Common myeloid progenitor, CD34-positive (primary cell): ENCODE measurements at regions not wholly inside any gene's neighbourhood (a gene's known extent, or its start where the extent isn't known, plus 50 kb on each side); places are given as distances from the start of the nearest gene placed in this dataset.
"Not testable (repeated sequence)": the region's sequence is repeated elsewhere in the genome, so short reads cannot be mapped to it uniquely, and the experiment has no call there.

Experiments
- CTCF ChIA-PET: fragments of 350-600 bp; sonication (Branson Sonifier 250); formaldehyde crosslinking; loops from one replicate; lab custom pipeline; 2021; ENCODE audit warnings: antibody characterized with exemption; lab: Charles Lee
- POLR2A ChIA-PET: fragments of 350-600 bp; sonication (Branson Sonifier 250); formaldehyde crosslinking; loops from one replicate; lab custom pipeline; 2021; ENCODE audit warnings: antibody characterized with exemption; lab: Charles Lee
- DNase-seq, 3 donors: peaks; one replicate each; pipeline versions ENCODE4 v3.0.0 to v3.0.0-alpha.2; 2013
- H3K27ac ChIP-seq, 2 experiments: 1 replicate in 1 of 2; 2 replicates in 1 of 2; pipeline ENCODE4 v1.7.0; 2013; ENCODE audit warnings: inconsistent platforms in 2 of 2, low read length in 2 of 2, mild to moderate bottlenecking in 2 of 2, low read depth in 1 of 2, moderate library complexity in 1 of 2; ENCODE audit not compliant: severe bottlenecking in 2 of 2, insufficient read depth in 1 of 2, poor library complexity in 1 of 2
- H3K27me3 ChIP-seq, 5 experiments: replicated peaks in 2 of 5; 1 replicate in 3 of 5; 2 replicates in 2 of 5; pipeline versions ENCODE4 v1.6.1 to v1.7.0; 2013; ENCODE audit warnings: low read length in 4 of 5, mild to moderate bottlenecking in 2 of 5, moderate library complexity in 2 of 5, inconsistent platforms in 1 of 5; ENCODE audit not compliant: insufficient read depth in 5 of 5, control insufficient read depth in 4 of 5
- H3K36me3 ChIP-seq, 4 experiments: 1 replicate in 2 of 4; 2 replicates in 2 of 4; pipeline versions ENCODE4 v1.6.1 to v1.7.0; 2013; ENCODE audit warnings: low read length in 3 of 4, control low read depth in 1 of 4, mild to moderate bottlenecking in 1 of 4; ENCODE audit not compliant: control insufficient read depth in 4 of 4, insufficient read depth in 4 of 4
- H3K4me1 ChIP-seq, 4 experiments: 1 replicate in 3 of 4; 2 replicates in 1 of 4; pipeline versions ENCODE4 v1.6.1 to v1.7.1; 2013; ENCODE audit warnings: low read length in 3 of 4, mild to moderate bottlenecking in 3 of 4, control low read depth in 1 of 4, inconsistent platforms in 1 of 4, moderate library complexity in 1 of 4; ENCODE audit not compliant: control insufficient read depth in 4 of 4, insufficient read depth in 4 of 4; ENCODE audit errors: control extremely low read depth in 1 of 4
- H3K4me3 ChIP-seq, 7 experiments: 1 replicate in 4 of 7; 2 replicates in 3 of 7; pipeline versions ENCODE4 v1.5.1 to v1.7.0; 2013; ENCODE audit warnings: mild to moderate bottlenecking in 7 of 7, low read length in 6 of 7, moderate library complexity in 6 of 7, inconsistent platforms in 2 of 7, low read depth in 2 of 7, control low read depth in 1 of 7; ENCODE audit not compliant: insufficient read depth in 4 of 7, control insufficient read depth in 1 of 7; ENCODE audit errors: extremely low read depth in 1 of 7
- H3K9me3 ChIP-seq, 5 experiments: 1 replicate in 4 of 5; 2 replicates in 1 of 5; pipeline versions ENCODE4 v1.6.1 to v1.7.1; 2013; ENCODE audit warnings: low read length in 4 of 5, mild to moderate bottlenecking in 2 of 5, inconsistent platforms in 1 of 5, low read depth in 1 of 5, moderate library complexity in 1 of 5; ENCODE audit not compliant: control insufficient read depth in 4 of 5, insufficient read depth in 2 of 5; ENCODE audit errors: control extremely low read depth in 1 of 5
- WGBS: methylation state at CpG from one replicate; pipeline ENCODE4 v1.1.5; 2013; ENCODE audit not compliant: insufficient coverage; 5-methylcytosine and 5-hydroxymethylcytosine counted together

DNA sequence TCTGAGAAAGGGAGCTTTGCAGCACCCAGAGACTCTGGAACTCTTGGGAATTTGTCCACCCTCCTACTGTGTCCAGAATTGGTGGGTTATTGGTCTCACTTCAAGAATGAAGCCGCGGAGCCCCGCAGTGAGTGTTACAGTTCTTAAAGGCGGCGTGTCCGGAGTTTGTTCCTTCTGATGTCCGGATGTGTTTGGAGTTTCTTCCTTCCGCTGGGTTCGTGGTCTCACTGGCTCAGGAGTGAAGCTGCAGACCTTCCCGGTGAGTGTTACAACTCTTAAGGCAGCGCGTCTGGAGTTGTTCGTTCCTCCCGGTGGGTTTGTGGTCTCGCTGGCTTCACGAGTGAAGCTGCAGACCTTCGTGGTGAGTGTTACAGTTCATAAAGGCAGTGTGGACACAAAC is 824.7 kb downstream of the LRRTM4 start:
- H3K4me1 ChIP-seq, DNase-seq, H3K4me3 ChIP-seq, H3K27ac ChIP-seq, H3K27me3 ChIP-seq, H3K9me3 ChIP-seq, CTCF ChIA-PET, POLR2A ChIA-PET, H3K36me3 ChIP-seq: not testable (repeated sequence)
- 81% methylated on average over 17 of the region's 17 CpGs for WGBS

DNA sequence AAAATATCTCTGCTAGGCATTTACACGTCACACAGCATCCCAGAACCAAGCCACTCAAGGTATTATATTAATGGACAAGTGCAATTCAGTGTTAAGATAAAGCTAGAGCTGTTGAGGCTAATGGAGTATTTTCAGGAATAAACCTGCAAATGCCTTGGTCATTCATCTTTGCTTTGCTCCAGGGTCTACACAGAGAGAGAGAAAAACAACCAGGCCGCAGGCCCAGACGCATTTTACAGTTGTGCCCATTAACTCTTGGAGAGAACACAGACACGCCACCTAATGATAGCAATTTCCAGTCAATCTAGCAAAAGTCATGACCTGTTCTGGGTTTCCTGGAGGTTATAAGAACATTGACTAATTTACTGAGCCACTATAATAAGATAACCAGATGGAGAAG is 829.3 kb downstream of the LRRTM4 start:
- CTCF ChIA-PET = no interaction called here
- WGBS = no CpG with 5 or more reads among the region's 4 CpGs
- DNase-seq = no peak

DNA sequence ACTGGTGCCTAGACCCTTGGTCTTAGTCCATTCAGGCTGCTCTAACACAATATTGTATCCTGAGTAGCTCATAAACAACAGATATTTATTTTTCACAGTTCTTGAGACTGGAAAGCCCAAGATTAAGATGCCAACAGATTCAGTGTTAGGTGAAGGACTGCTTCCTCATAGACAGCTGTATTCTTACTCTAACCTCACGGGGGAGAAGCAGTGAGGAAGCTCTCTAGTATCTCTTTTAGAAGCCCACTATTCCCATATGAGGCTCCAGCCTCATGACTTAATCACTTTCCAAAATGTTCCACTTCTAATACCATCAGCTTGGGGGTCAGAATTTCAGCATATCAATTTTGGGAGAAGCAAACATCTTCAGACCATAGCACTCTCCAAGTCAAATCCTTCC is 833.4 kb downstream of the LRRTM4 start:
- no peak overlapping the region for H3K4me3 ChIP-seq
- CTCF ChIA-PET = no interaction called here
- WGBS = 71% methylated on average over 1 of the region's 1 CpG
- no peaks in the 10 kb centered on the region for H3K9me3 ChIP-seq
- POLR2A ChIA-PET = no interaction called here
- no peak overlapping the region for H3K27ac ChIP-seq
- H3K36me3 ChIP-seq = no peaks in the 10 kb centered on the region
- H3K27me3 ChIP-seq = no peaks in the 10 kb centered on the region
- no peaks in the 10 kb centered on the region for H3K4me1 ChIP-seq
- no peak for DNase-seq

More for the DNA sequence above, 829.3 kb downstream of the LRRTM4 start:
- Histone ChIP-seq H3K4me3 (no peak overlapping the region), H3K27ac (no peak overlapping the region), H3K9me3 (no peaks in the 10 kb centered on the region), H3K36me3 (no peaks in the 10 kb centered on the region), H3K27me3 (no peaks in the 10 kb centered on the region), H3K4me1 (no peaks in the 10 kb centered on the region)
- POLR2A ChIA-PET = no interaction called here

DNA sequence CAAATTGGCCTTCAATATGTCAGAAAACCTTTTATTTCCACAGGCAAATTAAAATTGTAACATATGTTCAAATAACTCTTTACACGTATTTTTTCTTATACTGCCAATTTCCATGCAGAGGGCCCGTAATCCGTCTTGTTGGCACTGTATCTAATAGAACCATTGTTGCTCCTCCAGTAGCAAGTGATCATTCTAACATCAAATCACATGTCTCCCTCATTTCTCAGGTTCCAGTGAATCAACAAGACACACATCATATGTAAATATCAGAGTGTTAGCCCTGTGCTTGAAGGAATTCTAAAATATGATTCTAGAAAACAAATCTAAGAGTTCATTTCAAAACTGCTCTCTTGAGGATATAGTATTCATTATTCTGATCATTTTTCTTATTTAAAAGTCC is 834.3 kb downstream of the LRRTM4 start:
- Histone ChIP-seq H3K27ac (no peak overlapping the region), H3K36me3 (no peaks in the 10 kb centered on the region), H3K27me3 (no peaks in the 10 kb centered on the region), H3K4me1 (no peaks in the 10 kb centered on the region), H3K9me3 (no peaks in the 10 kb centered on the region), H3K4me3 (no peak overlapping the region)
- ChIA-PET CTCF (no interaction called here), POLR2A (no interaction called here)
- no peak for DNase-seq
- 100% methylated on average over 3 of the region's 3 CpGs for WGBS

DNA sequence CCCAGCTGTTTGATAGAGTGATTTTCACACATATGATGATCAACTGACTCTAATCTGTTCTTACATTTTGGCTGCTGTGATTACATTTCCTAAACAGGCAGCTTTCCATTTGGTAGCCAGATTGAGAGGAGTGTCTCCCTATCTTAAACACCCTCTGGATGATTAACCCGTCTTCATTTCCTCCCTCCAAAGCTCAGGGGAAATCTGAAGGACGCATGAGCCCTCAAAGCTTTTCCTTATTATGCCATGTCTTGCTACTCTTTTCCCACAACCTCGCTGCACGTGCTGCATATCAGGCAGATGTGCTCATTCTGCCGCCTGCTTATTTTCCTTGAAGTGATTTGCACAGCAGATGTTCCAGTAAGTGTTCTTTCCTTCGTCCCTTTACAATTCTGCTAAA is 837.4 kb downstream of the LRRTM4 start:
- no peak overlapping the region for H3K27ac ChIP-seq
- H3K9me3 ChIP-seq = no peaks in the 10 kb centered on the region
- CTCF ChIA-PET = no interaction called here
- no peaks in the 10 kb centered on the region for H3K4me1 ChIP-seq
- H3K4me3 ChIP-seq = no peak overlapping the region
- no peaks in the 10 kb centered on the region for H3K27me3 ChIP-seq
- no peak for DNase-seq
- 48% methylated on average over 6 of the region's 6 CpGs for WGBS
- POLR2A ChIA-PET = no interaction called here
- no peaks in the 10 kb centered on the region for H3K36me3 ChIP-seq

DNA sequence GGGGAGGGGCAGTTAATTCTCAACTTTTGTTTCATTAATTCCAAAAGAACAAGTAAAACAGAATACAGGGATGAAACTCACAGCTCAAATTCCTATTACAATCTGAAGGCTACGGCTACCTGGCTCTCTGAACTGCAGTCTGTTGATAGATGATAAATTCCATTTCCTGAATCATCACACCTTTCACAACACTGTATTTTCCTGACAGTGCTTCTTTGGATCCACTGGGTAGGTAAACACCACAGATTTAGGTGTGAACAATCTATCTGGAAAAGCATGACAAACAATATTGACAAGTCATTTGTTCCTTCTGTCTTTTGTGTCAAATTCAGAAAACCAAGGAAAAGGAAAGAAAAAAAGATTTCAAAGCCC is 843.2 kb downstream of the LRRTM4 start:
- H3K36me3 ChIP-seq = no peaks in the 10 kb centered on the region
- ChIA-PET POLR2A (no interaction called here), CTCF (no interaction called here)
- DNase-seq = no peak
- WGBS = no CpG with 5 or more reads among the region's 1 CpG
- peaks cover 0 to 3% (median 0%) of the 10 kb centered on the region in 5 experiments for H3K27me3 ChIP-seq
- H3K4me1 ChIP-seq = no peaks in the 10 kb centered on the region
- no peak overlapping the region for H3K27ac ChIP-seq
- H3K9me3 ChIP-seq = no peaks in the 10 kb centered on the region
- H3K4me3 ChIP-seq = no peak overlapping the region

DNA sequence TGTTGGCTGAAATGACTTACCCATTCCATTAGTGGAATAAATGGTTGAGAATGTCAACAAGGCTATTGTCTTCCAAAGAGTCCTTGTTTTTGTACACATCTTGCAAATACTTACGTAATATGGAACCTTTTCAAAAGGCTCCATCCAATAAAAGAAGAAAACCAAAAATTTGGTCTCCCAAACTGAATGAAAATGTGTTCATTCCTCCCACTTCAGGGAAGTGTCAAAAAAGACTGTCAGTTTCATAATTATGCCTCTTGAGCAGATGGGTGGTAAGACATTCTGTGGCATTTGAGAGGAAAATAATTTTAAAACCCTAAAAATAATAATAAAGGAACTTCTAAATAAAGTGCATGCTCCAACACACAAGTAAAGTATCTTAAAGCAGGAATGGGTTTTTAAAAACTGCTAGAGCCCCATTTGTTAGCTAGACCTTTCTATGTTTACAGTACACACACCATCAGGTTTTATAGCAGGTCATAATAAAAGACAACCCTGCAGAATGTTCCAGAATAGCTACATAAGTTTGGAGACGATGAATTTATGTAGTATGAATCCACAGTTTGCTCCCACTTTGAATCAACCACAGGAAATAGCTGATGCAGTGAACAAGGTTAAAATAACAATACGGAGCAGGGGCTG is 843.7 kb downstream of the LRRTM4 start:
- peaks cover 0 to 3% (median 0%) of the 10 kb centered on the region in 5 experiments for H3K27me3 ChIP-seq
- no peaks in the 10 kb centered on the region for H3K36me3 ChIP-seq
- H3K9me3 ChIP-seq = no peaks in the 10 kb centered on the region
- no peaks in the 10 kb centered on the region for H3K4me1 ChIP-seq
- ChIA-PET POLR2A (no interaction called here), CTCF (no interaction called here)
- no peak for DNase-seq
- WGBS = 80% methylated on average over 1 of the region's 3 CpGs
- H3K4me3 ChIP-seq = no peak overlapping the region
- H3K27ac ChIP-seq = no peak overlapping the region
